ENCODE measurements at regions not wholly inside any gene's neighbourhood (a gene's known extent, or its start where the extent isn't known, plus 50 kb on each side); places are given as distances from the start of the nearest gene placed in this dataset.
A peak's percentile ranks its signal among the peaks of the same experiment; 100 is the strongest.

DNA sequence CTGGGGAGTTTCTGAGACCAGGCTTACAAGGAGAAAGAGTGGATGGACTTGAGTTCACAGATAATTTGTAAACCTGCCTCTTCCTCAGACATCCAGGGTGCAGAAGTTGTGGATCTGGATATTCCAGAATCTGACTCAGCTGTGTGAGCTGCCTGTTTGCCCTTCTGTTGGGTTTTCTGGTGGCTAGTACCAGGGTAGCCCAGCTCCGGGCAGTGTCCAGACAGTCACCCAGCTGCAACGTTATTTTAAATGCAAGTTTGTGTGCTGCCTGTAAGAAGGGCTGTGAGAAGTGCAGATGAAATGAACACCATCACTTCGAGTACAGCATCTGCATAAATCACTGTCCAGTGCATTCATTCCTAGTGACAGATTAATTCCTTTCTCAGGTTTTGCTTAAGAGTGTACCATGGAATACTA lies 1053.0 kb downstream of the TUSC7 start:
- DNase-seq (ENCODE audit: low spot score), result no peak

DNA sequence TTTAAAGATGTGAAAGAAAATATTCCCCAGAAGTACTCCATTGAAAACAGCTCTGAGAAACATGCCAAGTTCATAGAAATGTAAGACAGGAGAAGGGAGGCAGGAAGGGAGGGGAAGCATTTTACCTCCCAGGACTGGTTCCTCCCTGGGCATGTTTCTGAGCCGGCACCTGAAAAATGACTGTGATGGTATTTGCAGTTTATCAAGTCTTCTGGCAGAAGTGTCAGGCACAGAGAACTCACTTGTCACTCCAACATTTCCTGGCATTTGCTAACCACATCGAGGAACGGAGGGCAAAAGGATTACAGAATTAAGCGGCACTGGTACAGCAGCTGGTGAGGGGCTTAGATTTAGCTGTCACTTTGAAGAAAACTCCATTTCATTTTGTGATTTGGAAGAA lies 1054.0 kb downstream of the TUSC7 start:
- no peak for DNase-seq (ENCODE audit: low spot score)

DNA sequence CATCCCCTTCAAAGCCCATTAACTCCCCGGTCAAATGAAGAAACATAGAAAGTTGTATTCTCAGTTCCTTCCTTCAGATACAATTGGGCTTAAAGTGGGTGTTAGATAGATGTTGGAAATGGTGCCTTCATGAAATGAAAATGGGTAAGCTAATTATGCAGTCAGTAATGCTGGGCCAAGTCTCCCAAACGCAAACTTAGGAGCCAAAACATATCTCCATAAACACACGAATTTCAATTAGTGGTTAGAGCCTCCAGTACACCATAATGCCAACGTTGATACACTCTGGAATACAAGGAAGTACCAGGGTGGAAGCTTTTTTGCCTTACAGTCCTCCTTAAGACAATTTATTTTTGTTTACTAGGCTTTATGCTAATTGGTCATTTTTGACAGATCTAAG lies 1059.0 kb downstream of the TUSC7 start:
- no peak for DNase-seq (ENCODE audit: low spot score)

DNA sequence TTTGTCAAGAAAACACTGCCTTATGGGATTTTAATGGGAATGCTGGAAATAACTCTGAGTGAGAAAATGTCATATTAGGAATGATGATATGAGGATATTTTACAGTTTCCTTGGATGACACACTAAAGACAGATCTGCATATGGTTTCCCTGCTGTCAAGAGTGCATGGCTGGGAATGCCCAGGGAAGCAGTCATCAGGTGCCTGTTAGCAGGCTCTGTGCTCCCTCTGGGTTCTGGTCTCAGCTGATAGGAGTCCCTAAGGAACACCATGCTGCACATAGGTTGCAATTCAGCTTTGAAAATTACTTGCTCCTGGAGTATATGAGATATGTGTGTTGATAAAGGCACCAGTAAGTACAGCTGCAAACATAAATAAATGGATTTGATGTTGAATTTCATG lies 1064.6 kb downstream of the TUSC7 start:
- no peak for DNase-seq (ENCODE audit: low spot score)

DNA sequence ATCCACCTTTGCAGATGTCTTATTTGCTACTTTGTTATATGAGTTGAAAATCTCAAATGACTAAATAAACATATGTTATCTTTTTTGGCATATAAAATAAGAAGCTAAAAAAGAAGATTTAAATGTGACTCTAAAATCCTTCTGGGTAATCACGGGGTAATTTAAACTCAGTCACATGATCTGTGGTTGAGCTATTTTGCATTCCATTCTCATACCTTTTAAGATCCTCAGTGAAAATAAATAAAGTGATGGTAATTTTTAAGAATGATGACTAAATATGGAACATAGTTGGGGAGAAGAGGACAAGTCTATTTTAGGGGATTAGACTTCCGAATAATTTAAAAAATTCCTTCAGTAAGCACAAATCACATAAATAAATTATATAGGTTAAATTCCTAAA lies 1076.8 kb downstream of the TUSC7 start:
- no peak for DNase-seq (ENCODE audit: low spot score)

DNA sequence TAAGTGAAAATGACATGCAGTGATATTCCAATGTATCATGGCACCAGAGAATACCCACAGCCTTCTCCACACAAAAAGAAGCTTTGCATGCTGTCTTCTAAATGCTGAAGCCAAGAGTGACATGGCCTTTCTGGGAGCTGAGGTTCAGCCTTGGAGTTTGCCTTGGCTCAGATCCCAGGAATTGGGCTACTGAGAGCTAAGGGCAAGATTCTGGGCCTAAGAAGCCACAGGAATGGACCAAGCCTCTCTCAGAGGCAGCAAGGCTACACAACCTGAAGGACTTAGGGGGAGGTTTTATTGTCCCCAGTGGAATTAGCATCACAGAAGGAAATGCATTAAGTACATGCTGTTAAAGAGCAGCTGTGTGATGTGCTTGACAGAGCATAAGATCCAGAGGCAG lies 1078.5 kb downstream of the TUSC7 start:
- no peak for DNase-seq (ENCODE audit: low spot score)

DNA sequence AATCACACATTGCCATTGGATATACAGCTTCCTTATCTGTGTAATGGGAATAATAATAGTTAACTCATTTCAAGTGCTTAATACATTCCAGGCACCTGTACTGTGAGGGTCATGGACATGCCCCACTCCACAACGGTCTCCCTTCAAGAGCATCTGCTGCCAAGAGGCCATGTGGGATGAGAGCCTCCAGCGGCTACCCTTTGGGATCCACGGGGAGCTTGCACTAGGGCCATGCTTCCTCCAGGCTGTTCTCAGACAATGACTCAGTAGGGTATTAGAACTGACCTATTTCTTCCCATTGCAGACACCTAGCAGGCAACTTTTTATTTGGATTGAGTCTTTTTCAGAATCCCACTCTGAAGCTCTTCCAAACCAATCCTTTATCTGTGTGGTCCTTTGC lies 1078.9 kb downstream of the TUSC7 start:
- no peak for DNase-seq (ENCODE audit: low spot score)

DNA sequence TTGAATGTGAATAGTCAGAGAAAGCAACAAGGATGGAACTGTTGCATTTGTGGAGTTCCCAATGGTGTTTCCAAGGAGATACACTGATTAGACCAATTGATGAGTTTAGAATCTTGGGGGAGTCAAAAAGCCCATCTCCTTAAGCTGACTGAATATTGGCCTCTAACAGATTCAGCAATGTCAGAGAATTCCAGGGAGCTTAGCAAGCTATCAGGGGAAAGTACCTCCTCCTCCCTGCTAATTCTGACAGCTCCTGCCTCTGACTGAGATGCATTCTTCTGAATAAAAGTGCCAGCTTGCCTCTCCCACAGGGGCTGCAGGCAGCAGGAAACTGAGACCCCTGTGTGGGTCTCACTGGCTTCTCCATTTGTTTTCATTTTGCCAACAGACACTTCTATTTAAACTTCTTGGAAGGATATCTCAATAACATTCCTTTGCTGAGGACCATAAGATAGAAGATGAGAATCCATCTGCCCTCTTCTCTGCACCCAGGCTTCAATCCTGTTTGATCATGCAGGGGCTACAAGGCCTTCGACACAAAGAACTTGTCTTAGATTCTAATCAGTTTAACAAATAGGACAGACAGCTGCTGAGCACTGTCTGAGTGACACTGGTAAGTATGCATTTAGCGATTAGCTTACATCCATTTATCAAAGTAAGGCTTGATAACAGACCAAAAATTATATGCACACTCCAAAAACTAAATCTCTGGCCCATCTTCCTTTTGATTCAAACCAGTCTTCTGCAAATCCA lies 1080.8 kb downstream of the TUSC7 start:
- no peak for DNase-seq (ENCODE audit: low spot score)

DNA sequence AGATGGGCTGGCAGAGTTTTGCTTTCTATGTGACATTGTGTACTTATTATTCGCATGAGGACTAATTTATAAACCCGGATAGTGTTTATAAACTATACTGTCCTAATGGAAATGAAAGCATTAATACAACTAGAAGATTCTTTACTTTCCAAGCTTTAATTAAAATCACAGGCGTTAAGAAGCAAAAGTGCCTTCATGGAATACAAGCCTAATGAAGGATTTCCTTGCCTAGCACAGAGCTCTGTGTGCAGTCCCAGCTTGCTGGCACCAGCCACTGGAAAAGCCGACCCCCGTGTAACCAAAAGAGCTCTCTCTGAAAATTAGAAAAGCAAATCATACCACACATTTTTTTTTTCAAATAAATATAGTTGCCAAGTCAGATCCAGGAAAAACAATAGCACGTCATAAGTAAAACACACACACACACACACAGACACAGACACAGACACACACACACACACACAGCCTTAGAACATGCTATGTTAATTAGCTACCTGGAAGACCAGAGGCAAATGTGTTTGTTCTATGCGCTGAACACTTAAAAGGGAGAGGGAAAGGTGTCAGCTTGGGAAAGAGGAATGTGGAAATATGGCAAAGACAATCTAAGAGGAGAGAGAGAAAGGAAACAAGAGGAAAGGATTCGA lies 1084.2 kb downstream of the TUSC7 start:
- DNase-seq (ENCODE audit: low spot score), result no peak

DNA sequence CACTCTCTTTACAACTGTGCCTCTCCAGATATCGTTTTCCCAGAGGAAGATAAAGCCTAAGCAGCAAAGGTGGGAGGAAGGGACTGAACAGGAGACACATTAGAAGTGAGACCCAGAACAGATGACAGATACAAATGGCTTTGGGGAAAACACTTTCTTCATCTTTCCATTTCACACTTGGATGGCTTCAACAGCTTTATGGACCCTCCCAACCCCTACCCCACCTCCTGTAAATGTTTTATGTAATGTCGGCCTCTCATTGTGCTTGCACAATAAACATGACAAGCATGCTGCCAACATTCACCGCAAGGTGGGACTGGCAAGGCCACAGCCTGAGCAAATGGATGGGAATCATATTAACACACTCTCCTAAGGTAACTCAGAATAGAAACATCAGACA lies 1088.6 kb downstream of the TUSC7 start:
- DNase-seq (ENCODE audit: low spot score), result no peak

DNA sequence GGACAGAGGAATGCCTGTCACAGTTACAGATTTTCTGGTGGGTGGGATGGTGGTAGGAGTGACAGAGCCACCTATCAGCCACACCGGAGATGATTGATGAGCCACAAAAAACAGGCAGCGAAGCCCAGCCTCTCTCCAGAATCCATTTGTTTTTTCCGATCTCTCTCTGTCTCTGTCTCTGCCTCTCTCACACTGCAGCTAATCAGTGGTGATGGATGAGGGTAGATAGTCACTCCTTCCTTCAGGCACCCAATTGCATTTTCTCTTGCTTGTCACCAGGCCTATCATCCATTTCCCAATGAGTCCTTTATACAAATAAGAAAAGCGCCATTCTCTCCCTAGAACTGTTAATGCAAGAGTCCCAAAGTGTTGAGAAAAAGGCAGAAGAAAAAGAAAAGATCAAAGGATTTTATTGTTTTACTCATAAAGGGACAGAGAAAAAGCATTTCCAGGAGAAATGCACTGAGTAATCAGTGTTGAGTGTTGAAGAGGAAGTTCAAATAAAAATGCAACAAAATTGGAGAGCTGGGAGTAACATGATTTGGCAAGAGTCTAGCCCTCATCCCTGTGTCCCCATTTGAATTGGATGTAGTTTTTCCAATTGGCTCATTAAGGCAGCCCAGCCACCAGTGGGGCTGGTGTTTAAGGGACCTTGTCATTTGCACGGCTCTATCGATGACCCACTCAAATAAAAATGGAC lies 1089.3 kb downstream of the TUSC7 start:
- no peak for DNase-seq (ENCODE audit: low spot score)

DNA sequence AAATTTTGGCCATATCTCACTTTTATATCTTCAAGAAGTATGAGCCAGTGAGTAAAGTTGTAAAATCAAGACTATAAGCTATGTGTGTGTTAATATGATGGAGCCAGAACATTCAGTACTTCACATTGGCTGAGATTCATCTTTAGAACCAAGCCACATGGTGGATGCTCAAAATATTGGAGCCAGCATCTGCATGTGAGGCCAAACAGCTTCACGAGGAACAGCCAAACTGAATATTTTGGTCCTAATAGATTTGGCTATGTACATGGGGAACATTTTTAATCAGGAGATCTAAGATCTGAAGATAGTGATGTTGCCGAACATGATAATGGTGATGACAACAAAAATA lies 1089.8 kb downstream of the TUSC7 start:
- no peak for DNase-seq (ENCODE audit: low spot score)

DNA sequence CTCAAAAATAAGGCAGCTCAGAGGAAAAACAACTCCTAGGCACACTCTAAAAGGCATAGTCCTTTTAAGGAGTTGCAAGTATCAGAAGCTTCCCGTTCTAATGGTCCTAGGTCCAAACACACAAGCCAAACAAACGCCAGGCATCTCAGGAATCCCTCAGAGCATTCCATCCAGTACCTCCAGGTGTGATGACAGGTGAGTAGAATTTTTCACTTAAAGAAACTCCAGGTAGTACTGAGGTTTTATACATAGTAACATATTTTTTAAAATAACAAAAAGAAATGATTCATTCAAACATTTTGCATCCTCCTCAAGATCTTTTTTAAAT lies 1092.3 kb downstream of the TUSC7 start:
- no peak for DNase-seq (ENCODE audit: low spot score)

DNA sequence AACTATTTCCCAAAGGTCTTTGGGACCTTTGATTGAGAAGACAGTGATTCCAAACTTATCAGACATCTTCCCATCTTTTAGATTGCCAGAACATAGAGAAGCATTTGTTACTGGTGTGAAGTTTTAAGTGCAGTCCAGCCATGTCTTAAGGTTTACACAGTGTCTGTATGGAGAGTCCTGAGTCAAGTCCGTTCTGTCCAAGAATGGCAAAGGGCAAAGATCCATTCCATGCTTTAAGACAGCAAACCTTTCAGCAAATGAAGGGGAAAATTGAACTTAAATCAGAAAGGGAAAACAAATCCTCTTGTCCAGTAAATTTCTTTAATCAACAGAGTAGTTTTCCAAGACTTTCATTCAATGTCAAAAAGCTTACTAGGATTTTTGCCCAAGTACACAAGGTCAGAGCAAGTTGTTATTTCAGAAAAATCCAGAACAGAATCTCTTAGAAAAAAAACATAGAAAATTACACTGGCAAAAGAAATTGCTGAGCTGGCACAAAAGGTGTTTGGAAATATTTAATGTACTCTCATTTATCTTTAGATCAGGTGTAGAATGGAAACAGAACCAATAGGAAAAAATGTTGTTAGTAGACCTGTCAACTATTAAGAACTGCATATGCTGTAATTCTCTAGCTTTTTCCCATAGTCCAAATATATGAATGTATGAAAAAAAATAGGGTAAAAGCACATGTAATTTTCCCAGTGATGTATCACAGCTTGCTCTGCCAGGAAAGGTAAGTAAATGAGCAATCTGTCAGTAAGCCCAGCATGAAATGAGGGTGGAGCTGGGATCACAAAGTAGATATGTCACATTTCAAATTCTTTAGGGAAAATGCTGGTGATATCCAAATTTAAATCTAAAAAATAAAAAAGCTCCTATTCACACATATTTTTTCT lies 1099.9 kb downstream of the TUSC7 start:
- no peak for DNase-seq (ENCODE audit: low spot score)

DNA sequence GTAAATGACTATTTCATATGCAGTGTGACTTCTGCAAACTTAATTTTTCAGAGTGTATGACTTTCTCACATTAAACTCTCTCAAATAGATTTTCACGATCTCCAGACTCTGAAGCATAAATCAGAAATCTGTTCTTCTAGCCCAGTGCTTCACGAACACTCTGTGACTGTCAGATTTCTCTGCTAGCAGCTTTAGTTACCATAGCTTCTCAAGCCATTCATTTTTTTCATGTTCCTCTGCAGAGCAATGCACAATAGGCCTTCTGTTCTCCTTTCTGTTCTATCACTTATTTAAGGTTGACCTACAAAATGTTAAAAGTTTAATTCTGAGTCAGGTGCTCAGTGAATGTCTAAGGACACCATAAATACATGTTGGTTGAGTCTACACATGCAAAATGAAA lies 1102.2 kb downstream of the TUSC7 start:
- no peak for DNase-seq (ENCODE audit: low spot score)

DNA sequence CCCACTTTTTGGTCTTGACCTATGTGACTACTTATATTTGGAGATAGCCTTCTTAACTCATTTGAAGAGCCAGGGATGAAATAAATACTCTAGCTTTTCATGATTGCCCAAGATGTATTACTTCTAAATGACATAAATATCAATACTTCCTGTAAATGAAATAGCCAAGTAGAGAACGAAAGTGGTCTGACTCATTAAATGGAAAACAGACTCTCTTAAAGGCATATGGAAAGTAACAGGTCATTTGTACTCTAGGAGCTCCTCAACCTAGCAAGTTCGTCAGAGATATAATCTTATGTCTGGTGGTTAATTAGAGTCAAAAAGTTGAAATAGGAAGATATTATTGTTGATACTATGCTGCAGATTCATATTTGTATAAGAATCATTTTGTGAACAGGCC lies 1105.4 kb downstream of the TUSC7 start:
- peak; percentile 1 for DNase-seq (ENCODE audit: low spot score)

DNA sequence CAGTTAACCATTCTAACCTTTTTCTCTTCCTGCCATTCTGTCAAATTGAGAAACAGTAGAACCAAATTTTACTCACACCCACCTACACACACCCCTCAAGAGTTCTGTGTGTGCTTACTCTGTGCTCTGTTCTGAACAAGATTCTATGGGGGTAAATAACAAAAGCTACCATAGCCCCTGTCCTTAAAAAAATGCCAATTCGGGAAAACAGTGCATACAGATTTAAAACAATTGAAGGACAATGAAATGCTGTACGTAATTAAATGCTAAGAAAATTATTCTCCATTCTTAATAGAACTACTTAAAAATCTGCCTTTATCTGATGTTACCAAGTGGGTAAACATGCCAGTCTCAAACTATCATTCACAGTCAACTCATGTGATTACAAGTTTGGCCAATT lies 1107.5 kb downstream of the TUSC7 start:
- DNase-seq (ENCODE audit: low spot score), result no peak

DNA sequence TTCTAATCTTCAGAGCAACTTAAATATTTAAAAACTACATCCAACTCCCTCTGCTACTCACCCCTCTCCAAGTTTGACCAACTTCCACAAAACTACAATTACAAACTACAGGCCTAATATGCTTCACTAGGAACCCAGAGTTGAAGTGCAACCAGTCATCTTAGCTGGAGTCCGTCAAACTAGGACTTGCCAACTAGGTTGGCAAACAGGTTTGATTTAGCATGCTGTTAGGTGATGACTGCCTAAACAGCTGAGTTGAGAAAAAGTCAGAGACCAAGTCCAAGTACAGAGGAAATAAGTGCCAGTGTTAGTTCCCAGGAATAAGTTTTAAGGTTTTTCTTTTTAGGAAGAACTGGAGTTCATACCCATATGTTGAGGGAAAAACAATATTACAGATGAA lies 1109.0 kb downstream of the TUSC7 start:
- no peak for DNase-seq (ENCODE audit: low spot score)

DNA sequence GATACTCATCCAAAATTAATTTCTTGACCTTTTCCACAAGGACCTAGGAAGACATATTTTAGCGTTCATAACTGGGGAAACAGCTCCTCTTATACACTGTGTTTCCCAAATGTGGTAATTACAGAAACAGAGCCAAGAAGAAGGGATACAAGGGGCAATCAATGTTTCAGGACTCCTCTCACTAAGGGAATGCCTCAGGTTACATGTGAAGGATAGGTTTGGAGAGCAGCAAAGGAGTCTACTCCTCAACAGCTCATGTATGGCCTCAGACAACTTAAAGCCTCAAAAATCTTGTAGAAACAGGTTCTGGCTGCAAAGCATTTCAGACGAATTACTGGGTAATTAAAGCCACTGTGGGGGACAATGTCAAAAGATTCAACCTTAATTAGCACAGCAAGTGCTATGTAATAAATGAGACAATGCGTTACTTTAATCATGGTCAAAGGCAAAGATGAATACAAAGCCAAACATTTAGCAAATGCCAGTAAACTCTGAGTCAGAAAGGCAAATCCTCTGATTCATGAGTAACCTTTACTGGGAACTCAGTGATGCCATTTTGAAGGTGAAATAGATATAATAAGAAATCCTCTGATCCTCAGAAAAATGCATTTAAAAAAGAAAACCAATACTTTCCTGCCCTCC lies 1111.2 kb downstream of the TUSC7 start:
- DNase-seq (ENCODE audit: low spot score), result peak; percentile 37

DNA sequence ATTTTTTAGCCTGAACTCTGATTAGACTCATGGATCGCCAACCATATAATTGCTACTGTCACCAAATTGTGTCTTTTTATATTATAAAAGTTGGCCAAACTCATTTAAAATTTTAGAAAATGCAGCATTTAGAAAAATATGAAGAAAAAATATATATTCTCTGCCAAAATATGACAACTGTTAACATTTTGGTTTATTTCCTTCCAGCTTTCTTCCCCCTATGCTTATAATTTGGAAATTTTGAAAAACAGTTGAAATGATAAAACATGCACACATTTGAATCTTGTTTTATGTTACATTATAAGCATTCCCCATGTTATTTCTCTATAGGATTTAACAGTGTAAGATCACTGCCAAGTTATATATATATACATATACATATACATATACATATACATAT lies 1112.8 kb downstream of the TUSC7 start:
- DNase-seq (ENCODE audit: low spot score), result no peak

DNA sequence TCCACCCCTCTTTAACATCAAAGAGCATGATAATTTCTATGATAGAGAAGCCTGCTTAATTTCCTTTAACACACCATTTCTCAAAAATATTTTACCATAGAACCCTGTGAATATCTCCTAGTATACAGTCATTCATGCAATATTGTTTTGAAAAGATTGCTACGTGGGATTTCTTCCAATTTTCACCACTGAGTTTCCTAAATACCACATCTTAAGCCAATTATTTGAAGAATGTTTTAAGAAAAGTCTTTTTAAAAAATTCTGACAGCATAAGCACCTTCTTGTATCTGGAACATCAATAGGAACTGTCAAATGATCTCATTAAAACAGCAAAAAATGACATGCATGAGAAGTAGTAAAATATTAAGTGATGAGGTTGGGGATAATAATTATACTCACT lies 1126.7 kb downstream of the TUSC7 start:
- DNase-seq (ENCODE audit: low spot score), result no peak

DNA sequence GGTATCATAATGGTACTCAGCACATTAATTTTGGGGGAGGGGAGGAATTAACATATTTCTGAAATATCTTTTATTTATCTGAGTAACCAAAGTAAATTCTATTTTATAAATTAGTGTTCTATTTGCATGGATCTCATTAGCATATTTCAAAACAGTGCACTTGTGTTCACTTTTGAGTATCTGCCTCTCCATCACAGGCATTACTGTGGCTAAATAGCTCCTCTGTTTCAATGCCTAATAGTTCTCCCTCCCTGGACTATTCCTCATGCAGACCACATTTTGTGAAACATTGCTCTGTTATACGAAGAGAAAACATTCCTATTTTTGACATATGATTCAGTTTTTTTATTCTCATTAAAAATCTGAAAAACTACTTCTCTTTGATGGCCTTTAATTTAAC lies 1127.8 kb downstream of the TUSC7 start:
- no peak for DNase-seq (ENCODE audit: low spot score)
